GM12865 (cell line): ENCODE measurements at regions not wholly inside any gene's neighbourhood (a gene's known extent, or its start where the extent isn't known, plus 50 kb on each side); places are given as distances from the start of the nearest gene placed in this dataset.

Experiments used
- DNase-seq: peaks from one replicate; pipeline ENCODE4 v3.0.0; 2010; ENCODE audit warnings: low read depth
- H3K4me3 ChIP-seq: 2 replicates; pipeline ENCODE4 v1.5.1; 2011; ENCODE audit warnings: mild to moderate bottlenecking, low read depth, low read length, control low read depth
- TF ChIP-seq, protein P1 (sequence below): IDR thresholded peaks from 2 replicates; pipeline ENCODE4 v1.5.1; 2011; ENCODE audit warnings: low read length, control low read depth, low read depth, inconsistent platforms; ENCODE audit not compliant: insufficient read depth; ENCODE audit errors: missing control alignments

DNA sequence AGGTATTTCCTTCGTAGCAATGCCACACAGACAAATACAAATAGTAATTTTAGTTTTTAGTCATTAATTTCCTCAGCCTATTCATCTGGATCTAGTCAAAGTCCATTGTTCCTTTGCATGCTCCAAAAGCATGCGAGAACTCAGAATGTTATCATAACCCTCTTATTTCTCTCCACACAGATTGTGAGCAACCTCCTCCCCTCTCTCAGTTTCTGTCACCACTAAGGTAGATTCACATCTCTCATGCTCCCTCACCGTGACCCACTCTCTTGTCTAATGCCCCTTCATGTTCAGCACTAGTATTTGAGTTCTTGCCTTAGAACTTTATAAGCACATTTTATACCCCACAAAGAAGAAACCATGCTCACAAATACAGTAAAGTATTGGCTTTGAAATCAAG lies 582.4 kb downstream of the PLA2G4A start:
- TF ChIP-seq, protein P1, sequence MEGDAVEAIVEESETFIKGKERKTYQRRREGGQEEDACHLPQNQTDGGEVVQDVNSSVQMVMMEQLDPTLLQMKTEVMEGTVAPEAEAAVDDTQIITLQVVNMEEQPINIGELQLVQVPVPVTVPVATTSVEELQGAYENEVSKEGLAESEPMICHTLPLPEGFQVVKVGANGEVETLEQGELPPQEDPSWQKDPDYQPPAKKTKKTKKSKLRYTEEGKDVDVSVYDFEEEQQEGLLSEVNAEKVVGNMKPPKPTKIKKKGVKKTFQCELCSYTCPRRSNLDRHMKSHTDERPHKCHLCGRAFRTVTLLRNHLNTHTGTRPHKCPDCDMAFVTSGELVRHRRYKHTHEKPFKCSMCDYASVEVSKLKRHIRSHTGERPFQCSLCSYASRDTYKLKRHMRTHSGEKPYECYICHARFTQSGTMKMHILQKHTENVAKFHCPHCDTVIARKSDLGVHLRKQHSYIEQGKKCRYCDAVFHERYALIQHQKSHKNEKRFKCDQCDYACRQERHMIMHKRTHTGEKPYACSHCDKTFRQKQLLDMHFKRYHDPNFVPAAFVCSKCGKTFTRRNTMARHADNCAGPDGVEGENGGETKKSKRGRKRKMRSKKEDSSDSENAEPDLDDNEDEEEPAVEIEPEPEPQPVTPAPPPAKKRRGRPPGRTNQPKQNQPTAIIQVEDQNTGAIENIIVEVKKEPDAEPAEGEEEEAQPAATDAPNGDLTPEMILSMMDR: no peak
- no peak overlapping the region for H3K4me3 ChIP-seq
- peak; percentile 17 for DNase-seq

DNA sequence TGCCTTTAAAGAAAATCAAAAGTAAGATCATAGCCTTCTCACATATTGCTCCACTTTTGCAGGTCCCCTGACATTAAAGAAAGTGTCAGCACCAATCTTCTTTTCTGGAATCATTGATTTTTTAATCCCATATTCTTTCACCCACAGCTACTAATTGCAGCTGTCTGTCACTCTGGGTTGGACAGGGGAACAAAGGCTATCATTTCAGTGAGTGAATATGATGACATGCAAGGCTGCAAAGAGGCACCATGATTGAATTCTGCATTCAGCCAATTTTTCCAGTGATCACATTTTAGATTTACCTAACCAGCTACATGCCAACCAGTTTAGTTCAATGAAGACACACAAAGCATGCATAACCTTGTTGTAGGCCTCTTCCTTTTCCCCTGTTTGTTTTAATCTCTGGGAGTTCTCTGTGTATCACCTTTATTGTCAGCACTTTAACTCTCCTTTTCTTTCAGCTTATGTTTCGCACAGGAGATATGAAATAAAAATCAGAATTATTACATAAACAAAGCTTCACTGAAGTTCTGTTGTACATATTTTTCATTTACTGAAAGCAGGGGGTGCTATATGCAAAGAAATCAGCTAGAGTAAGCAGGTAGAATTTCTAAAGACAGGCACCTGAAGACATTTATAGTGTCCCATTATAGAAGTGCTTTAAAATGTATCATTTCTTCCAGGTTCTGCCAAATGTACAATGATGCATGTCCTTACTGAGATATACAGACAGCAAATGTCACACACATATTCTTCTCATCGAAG lies 584.8 kb downstream of the PLA2G4A start:
- TF ChIP-seq, protein P1: no peak
- H3K4me3 ChIP-seq: no peak overlapping the region
- no peak for DNase-seq

DNA sequence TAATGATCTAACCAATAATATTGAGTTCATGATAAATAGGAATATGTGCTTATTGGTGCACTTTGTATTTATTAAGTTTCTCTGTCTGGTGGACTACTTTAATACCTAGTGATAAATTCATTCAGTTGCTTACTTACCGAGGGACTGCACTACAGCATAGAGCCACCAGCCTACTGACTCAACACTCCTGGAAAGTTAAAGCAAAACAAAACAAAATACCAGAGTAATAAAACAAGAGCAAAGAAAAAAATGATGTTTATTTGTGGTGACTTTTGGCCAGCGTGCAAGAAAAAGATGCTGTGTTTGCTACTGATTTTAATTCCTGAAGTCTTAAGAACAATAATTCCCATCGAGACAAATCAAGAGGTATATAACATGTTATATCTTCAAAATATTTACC lies 586.3 kb downstream of the PLA2G4A start:
- H3K4me3 ChIP-seq: no peak overlapping the region
- TF ChIP-seq, protein P1: no peak
- no peak for DNase-seq

- TF ChIP-seq, protein P1: no peak
- DNase-seq: no peak
- H3K4me3 ChIP-seq: no peak overlapping the region
These were observed 588.8 kb downstream of the PLA2G4A start for GRCh38 chr1:187417520-187417919.

DNA sequence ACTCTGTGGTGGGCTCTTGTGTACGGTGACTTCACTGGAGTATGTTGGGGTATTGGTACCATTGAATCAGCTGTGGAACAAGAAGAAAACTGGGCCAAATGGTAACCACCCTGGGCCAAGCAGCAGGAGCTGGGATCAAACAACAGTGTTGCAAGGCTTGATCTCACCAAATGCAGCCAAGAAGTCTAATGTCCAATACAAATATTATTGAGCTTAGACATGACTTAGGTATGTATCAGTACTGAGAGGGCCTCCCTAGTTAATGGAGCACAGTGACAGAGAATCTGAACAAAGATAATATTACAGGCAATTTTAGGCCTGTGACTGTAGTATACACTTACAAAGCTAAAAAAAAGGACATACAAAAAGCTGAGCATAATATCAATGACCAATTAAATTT lies 604.8 kb downstream of the PLA2G4A start:
- DNase-seq: no peak
- TF ChIP-seq, protein P1: no peak
- no peak overlapping the region for H3K4me3 ChIP-seq

DNA sequence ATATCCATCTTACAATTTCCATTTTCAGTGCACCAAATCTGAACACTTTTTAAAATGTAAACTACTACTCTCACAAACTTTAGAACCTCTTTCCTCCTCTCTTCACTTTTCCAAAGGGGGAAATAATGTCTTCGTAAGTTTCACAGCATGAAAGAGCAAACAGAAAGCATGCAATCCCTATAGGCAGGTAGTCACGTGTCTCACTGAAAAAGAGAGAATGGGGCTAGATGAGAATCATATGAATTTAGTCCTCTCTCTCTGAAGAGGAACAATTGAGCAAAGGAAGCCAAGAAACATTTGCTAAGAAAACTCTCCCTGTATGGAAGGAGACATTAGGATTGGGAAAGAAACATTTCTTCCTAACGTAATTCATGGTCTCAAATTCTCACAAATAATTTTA lies 613.9 kb downstream of the PLA2G4A start:
- H3K4me3 ChIP-seq: no peak overlapping the region
- TF ChIP-seq, protein P1: no peak
- no peak for DNase-seq

GRCh38 chr1:187443939-187444338 lies 615.2 kb downstream of the PLA2G4A start:
- TF ChIP-seq, protein P1: no peak
- no peak overlapping the region for H3K4me3 ChIP-seq
- no peak for DNase-seq
